ENCODE measurements at regions not wholly inside any gene's neighbourhood (a gene's known extent, or its start where the extent isn't known, plus 50 kb on each side); places are given as distances from the start of the nearest gene placed in this dataset.

GRCh38 chr2:35374845-35375244 is 980.7 kb upstream of the CRIM1 start:
- no peaks in the 10 kb centered on the region for H3K27me3 ChIP-seq (ENCODE audit: control insufficient read depth, insufficient read depth, low read length)
- peaks cover 11% of the 10 kb centered on the region for H3K4me1 ChIP-seq (ENCODE audit: control insufficient read depth, low read depth, low read length)
- H3K27ac ChIP-seq (ENCODE audit: low read length), result no peak overlapping the region

DNA sequence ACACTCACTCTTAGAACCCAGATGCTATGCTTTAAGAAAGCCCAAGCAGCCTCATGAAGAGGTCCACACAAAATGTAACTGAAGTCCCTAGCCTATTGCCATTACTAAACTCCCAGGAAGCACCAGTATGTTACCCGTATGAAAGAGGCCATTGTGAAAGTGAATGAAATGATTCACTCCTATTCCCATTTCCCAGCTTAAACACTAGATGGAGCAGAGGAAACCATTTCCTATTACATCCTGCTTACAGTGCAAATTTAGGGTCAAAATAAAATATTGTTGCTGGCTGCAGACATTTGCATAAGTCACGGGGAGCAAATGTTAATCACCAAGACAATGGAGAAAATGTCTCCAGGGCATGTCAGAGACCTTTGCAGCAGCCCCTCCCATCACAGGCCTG is 989.7 kb upstream of the CRIM1 start:
- H3K9ac ChIP-seq (ENCODE audit: low read length), result no peak overlapping the region
- H3K27ac ChIP-seq (ENCODE audit: low read length), result no peak overlapping the region
- no peak overlapping the region for H3K4me3 ChIP-seq (ENCODE audit: low read length)
- no peaks in the 10 kb centered on the region for H3K9me3 ChIP-seq (ENCODE audit: control insufficient read depth, low read depth, low read length)
- H3K4me1 ChIP-seq (ENCODE audit: control insufficient read depth, low read depth, low read length), result no peaks in the 10 kb centered on the region
- no peaks in the 10 kb centered on the region for H3K36me3 ChIP-seq (ENCODE audit: control insufficient read depth, low read depth, low read length)
- H3K27me3 ChIP-seq (ENCODE audit: control insufficient read depth, insufficient read depth, low read length), result no peaks in the 10 kb centered on the region

More at GRCh38 chr2:35374845-35375244, 980.7 kb upstream of the CRIM1 start:
- no peak overlapping the region for H3K9ac ChIP-seq (ENCODE audit: low read length)
- no peaks in the 10 kb centered on the region for H3K36me3 ChIP-seq (ENCODE audit: control insufficient read depth, low read depth, low read length)
- H3K9me3 ChIP-seq (ENCODE audit: control insufficient read depth, low read depth, low read length), result no peaks in the 10 kb centered on the region
- no peak overlapping the region for H3K4me3 ChIP-seq (ENCODE audit: low read length)

- Histone ChIP-seq H3K27me3 (ENCODE audit: control insufficient read depth, insufficient read depth, low read length) (no peaks in the 10 kb centered on the region), H3K9me3 (ENCODE audit: control insufficient read depth, low read depth, low read length) (peaks cover 9% of the 10 kb centered on the region), H3K4me3 (ENCODE audit: low read length) (no peak overlapping the region), H3K27ac (ENCODE audit: low read length) (no peak overlapping the region), H3K9ac (ENCODE audit: low read length) (no peak overlapping the region), H3K4me1 (ENCODE audit: control insufficient read depth, low read depth, low read length) (no peaks in the 10 kb centered on the region), H3K36me3 (ENCODE audit: control insufficient read depth, low read depth, low read length) (no peaks in the 10 kb centered on the region)
These were observed 999.2 kb upstream of the CRIM1 start for GRCh38 chr2:35356332-35356731.

- no peaks in the 10 kb centered on the region for H3K36me3 ChIP-seq (ENCODE audit: control insufficient read depth, low read depth, low read length)
- H3K27ac ChIP-seq (ENCODE audit: low read length), result no peak overlapping the region
- no peaks in the 10 kb centered on the region for H3K4me1 ChIP-seq (ENCODE audit: control insufficient read depth, low read depth, low read length)
- H3K9me3 ChIP-seq (ENCODE audit: control insufficient read depth, low read depth, low read length), result peaks cover 9% of the 10 kb centered on the region
- no peaks in the 10 kb centered on the region for H3K27me3 ChIP-seq (ENCODE audit: control insufficient read depth, insufficient read depth, low read length)
- H3K4me3 ChIP-seq (ENCODE audit: low read length), result no peak overlapping the region
- no peak overlapping the region for H3K9ac ChIP-seq (ENCODE audit: low read length)
These were observed 1000.5 kb upstream of the CRIM1 start for GRCh38 chr2:35355056-35355455.

GRCh38 chr2:35347561-35347960 is 1008.0 kb upstream of the CRIM1 start:
- Histone ChIP-seq H3K9me3 (ENCODE audit: control insufficient read depth, low read depth, low read length) (no peaks in the 10 kb centered on the region), H3K27me3 (ENCODE audit: control insufficient read depth, insufficient read depth, low read length) (no peaks in the 10 kb centered on the region), H3K4me3 (ENCODE audit: low read length) (no peak overlapping the region), H3K9ac (ENCODE audit: low read length) (no peak overlapping the region), H3K4me1 (ENCODE audit: control insufficient read depth, low read depth, low read length) (no peaks in the 10 kb centered on the region), H3K27ac (ENCODE audit: low read length) (no peak overlapping the region), H3K36me3 (ENCODE audit: control insufficient read depth, low read depth, low read length) (no peaks in the 10 kb centered on the region)

DNA sequence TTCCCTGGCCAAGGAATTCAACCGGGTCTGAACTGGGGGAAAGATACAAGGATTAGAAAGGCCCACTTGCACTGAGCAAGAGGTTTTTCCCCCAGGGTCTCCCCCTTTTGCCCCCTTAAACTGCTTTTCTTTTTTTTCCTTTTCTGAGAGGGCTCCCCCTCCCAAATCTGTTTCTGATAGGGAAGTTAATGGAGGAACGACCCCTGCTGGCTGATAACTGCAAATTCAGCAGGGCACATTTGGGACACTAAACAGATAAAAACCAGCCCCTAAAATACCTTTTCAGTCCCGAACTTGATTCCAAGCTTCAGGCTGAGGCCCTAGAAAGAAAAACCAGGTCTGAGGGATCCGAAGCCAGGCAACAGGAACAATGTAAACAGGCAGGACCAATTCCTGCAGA is 1012.4 kb upstream of the CRIM1 start:
- no peaks in the 10 kb centered on the region for H3K27me3 ChIP-seq (ENCODE audit: control insufficient read depth, insufficient read depth, low read length)
- no peak overlapping the region for H3K4me3 ChIP-seq (ENCODE audit: low read length)
- no peak overlapping the region for H3K9ac ChIP-seq (ENCODE audit: low read length)
- no peaks in the 10 kb centered on the region for H3K36me3 ChIP-seq (ENCODE audit: control insufficient read depth, low read depth, low read length)
- no peak overlapping the region for H3K27ac ChIP-seq (ENCODE audit: low read length)
- H3K4me1 ChIP-seq (ENCODE audit: control insufficient read depth, low read depth, low read length), result no peaks in the 10 kb centered on the region
- H3K9me3 ChIP-seq (ENCODE audit: control insufficient read depth, low read depth, low read length), result no peaks in the 10 kb centered on the region

DNA sequence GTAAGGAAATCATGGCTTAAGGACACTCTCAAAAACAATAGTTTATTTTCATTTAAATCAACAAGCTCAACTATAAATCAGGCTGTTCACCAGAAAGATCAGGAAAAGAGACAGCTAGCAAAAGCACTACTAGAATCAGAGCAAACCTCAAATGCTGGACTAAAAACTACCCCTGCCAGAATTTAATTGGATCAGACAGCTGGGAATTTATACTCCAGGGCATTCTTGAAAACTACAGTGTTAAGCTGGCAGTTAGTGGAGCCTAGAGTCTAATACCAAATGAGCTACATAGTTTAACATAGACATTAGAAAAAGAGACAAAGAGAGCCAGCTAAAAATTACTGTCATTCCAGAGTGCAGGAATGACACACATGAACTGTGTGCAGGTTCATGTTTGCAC is 1016.4 kb upstream of the CRIM1 start:
- no peaks in the 10 kb centered on the region for H3K9me3 ChIP-seq (ENCODE audit: control insufficient read depth, low read depth, low read length)
- H3K9ac ChIP-seq (ENCODE audit: low read length), result no peak overlapping the region
- no peaks in the 10 kb centered on the region for H3K27me3 ChIP-seq (ENCODE audit: control insufficient read depth, insufficient read depth, low read length)
- H3K4me3 ChIP-seq (ENCODE audit: low read length), result no peak overlapping the region
- no peaks in the 10 kb centered on the region for H3K36me3 ChIP-seq (ENCODE audit: control insufficient read depth, low read depth, low read length)
- H3K4me1 ChIP-seq (ENCODE audit: control insufficient read depth, low read depth, low read length), result no peaks in the 10 kb centered on the region
- H3K27ac ChIP-seq (ENCODE audit: low read length), result no peak overlapping the region

- no peaks in the 10 kb centered on the region for H3K36me3 ChIP-seq (ENCODE audit: control insufficient read depth, low read depth, low read length)
- H3K27me3 ChIP-seq (ENCODE audit: control insufficient read depth, insufficient read depth, low read length), result no peaks in the 10 kb centered on the region
- H3K27ac ChIP-seq (ENCODE audit: low read length), result no peak overlapping the region
- no peaks in the 10 kb centered on the region for H3K4me1 ChIP-seq (ENCODE audit: control insufficient read depth, low read depth, low read length)
- no peak overlapping the region for H3K9ac ChIP-seq (ENCODE audit: low read length)
- H3K9me3 ChIP-seq (ENCODE audit: control insufficient read depth, low read depth, low read length), result no peaks in the 10 kb centered on the region
- H3K4me3 ChIP-seq (ENCODE audit: low read length), result no peak overlapping the region
These were observed 1017.7 kb upstream of the CRIM1 start for GRCh38 chr2:35337922-35338321.

GRCh38 chr2:35314049-35314448 is 1041.5 kb upstream of the CRIM1 start:
- Histone ChIP-seq H3K36me3 (ENCODE audit: control insufficient read depth, low read depth, low read length) (no peaks in the 10 kb centered on the region), H3K9ac (ENCODE audit: low read length) (no peak overlapping the region), H3K27me3 (ENCODE audit: control insufficient read depth, insufficient read depth, low read length) (no peaks in the 10 kb centered on the region), H3K4me1 (ENCODE audit: control insufficient read depth, low read depth, low read length) (no peaks in the 10 kb centered on the region), H3K4me3 (ENCODE audit: low read length) (no peak overlapping the region), H3K9me3 (ENCODE audit: control insufficient read depth, low read depth, low read length) (no peaks in the 10 kb centered on the region), H3K27ac (ENCODE audit: low read length) (no peak overlapping the region)

DNA sequence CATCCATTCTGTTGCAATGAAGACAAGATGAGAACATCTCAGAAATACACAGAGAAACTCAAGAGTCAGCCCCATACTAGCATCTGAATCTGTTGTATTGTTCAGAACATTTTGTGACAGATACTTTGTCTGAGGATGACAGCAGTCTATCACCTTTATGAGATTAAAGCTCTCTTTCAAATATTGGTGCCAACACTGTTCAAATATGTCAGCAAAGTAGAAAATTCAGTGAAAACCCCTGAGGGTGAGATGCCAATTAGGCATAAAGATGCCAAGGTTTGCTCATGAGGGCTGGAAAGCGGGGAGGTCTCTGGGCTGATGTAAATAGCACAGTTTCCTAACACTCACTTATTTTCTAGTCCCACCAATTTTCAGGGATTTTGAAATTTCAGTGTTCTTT is 1054.2 kb upstream of the CRIM1 start:
- Histone ChIP-seq H3K9ac (ENCODE audit: low read length) (no peak overlapping the region), H3K36me3 (ENCODE audit: control insufficient read depth, low read depth, low read length) (no peaks in the 10 kb centered on the region), H3K4me3 (ENCODE audit: low read length) (no peak overlapping the region), H3K27ac (ENCODE audit: low read length) (no peak overlapping the region), H3K27me3 (ENCODE audit: control insufficient read depth, insufficient read depth, low read length) (no peaks in the 10 kb centered on the region), H3K9me3 (ENCODE audit: control insufficient read depth, low read depth, low read length) (no peaks in the 10 kb centered on the region), H3K4me1 (ENCODE audit: control insufficient read depth, low read depth, low read length) (no peaks in the 10 kb centered on the region)

DNA sequence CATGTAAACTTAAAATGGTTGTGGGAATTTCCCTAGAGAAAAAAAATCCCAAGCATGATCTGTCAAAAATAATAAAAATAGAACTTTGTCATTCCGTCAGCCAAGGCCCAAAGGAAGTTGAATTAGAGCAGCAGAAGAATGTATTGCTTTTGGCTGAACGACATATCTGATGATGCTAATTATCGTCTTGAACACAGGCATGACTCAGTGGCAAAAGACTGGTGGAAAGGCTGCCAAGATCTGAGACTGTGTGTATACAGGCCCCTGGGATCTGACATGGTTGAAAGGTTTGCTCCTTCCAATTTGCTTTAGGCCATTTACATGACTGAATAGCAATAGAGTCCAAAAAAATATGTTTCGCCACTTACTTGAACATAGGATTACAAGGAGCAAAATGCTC is 1057.1 kb upstream of the CRIM1 start:
- Histone ChIP-seq H3K4me3 (ENCODE audit: low read length) (no peak overlapping the region), H3K4me1 (ENCODE audit: control insufficient read depth, low read depth, low read length) (peaks cover 2% of the 10 kb centered on the region), H3K27ac (ENCODE audit: low read length) (no peak overlapping the region), H3K9me3 (ENCODE audit: control insufficient read depth, low read depth, low read length) (no peaks in the 10 kb centered on the region), H3K27me3 (ENCODE audit: control insufficient read depth, insufficient read depth, low read length) (no peaks in the 10 kb centered on the region), H3K9ac (ENCODE audit: low read length) (no peak overlapping the region), H3K36me3 (ENCODE audit: control insufficient read depth, low read depth, low read length) (no peaks in the 10 kb centered on the region)

- H3K27me3 ChIP-seq (ENCODE audit: control insufficient read depth, insufficient read depth, low read length), result no peaks in the 10 kb centered on the region
- H3K36me3 ChIP-seq (ENCODE audit: control insufficient read depth, low read depth, low read length), result no peaks in the 10 kb centered on the region
- no peak overlapping the region for H3K4me3 ChIP-seq (ENCODE audit: low read length)
- no peak overlapping the region for H3K27ac ChIP-seq (ENCODE audit: low read length)
- peaks cover 8% of the 10 kb centered on the region for H3K4me1 ChIP-seq (ENCODE audit: control insufficient read depth, low read depth, low read length)
- no peak overlapping the region for H3K9ac ChIP-seq (ENCODE audit: low read length)
- no peaks in the 10 kb centered on the region for H3K9me3 ChIP-seq (ENCODE audit: control insufficient read depth, low read depth, low read length)
These were observed 1058.2 kb upstream of the CRIM1 start for GRCh38 chr2:35297403-35297802.
